ENCODE measurements at regions not wholly inside any gene's neighbourhood (a gene's known extent, or its start where the extent isn't known, plus 50 kb on each side); places are given as distances from the start of the nearest gene placed in this dataset.

DNA sequence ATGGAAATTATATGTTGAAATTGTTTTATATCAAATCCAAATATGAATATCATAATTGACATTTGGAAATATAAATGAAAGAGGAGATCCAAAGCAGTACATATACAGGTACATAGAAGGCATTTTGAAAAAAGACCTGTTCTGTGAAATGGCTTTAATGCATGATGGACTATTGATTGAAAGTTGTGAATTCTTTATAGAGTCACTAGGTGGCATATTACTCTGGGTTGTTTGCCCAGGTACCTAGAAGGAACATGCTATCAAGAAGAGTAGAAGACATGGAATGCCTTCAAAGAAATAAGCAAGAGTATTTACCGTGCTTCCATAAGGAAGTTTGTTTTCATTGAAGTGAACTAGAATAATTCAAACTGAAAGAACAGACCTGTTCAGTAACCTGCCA lies 160.0 kb upstream of the ANK3 start:
- DNase-seq (ENCODE audit: low read depth): peak; percentile 53
- H3K4me3 ChIP-seq (replicated peaks; ENCODE audit: low read depth, low read length): no peak overlapping the region
- TF ChIP-seq, protein P1, sequence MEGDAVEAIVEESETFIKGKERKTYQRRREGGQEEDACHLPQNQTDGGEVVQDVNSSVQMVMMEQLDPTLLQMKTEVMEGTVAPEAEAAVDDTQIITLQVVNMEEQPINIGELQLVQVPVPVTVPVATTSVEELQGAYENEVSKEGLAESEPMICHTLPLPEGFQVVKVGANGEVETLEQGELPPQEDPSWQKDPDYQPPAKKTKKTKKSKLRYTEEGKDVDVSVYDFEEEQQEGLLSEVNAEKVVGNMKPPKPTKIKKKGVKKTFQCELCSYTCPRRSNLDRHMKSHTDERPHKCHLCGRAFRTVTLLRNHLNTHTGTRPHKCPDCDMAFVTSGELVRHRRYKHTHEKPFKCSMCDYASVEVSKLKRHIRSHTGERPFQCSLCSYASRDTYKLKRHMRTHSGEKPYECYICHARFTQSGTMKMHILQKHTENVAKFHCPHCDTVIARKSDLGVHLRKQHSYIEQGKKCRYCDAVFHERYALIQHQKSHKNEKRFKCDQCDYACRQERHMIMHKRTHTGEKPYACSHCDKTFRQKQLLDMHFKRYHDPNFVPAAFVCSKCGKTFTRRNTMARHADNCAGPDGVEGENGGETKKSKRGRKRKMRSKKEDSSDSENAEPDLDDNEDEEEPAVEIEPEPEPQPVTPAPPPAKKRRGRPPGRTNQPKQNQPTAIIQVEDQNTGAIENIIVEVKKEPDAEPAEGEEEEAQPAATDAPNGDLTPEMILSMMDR (IDR thresholded peaks at IDR 0.05; ENCODE audit: low read length, missing control alignments): peak; percentile 47

DNA sequence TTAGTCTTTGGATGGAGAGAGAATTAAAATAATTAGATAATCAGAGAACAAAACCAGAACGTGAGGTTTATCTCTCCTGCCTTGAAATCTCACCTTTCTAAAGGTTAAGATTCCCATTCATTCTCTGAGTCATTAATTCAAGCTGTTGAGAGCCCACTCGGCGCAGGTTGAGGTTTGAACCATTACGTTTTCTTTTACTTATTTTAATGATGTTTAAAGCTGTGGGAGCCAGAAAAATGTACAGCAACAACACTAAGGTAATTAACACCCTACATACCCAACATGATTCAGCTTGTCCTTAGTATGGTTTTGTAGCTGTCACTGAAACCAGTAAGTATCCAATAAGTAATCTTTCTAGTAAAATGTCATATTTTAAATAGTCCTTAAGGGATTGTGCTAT lies 153.0 kb upstream of the ANK3 start:
- H3K4me3 ChIP-seq (replicated peaks; ENCODE audit: low read depth, low read length): no peak overlapping the region
- TF ChIP-seq, protein P1 (IDR thresholded peaks at IDR 0.05; ENCODE audit: low read length, missing control alignments): no peak
- no peak for DNase-seq (ENCODE audit: low read depth)

DNA sequence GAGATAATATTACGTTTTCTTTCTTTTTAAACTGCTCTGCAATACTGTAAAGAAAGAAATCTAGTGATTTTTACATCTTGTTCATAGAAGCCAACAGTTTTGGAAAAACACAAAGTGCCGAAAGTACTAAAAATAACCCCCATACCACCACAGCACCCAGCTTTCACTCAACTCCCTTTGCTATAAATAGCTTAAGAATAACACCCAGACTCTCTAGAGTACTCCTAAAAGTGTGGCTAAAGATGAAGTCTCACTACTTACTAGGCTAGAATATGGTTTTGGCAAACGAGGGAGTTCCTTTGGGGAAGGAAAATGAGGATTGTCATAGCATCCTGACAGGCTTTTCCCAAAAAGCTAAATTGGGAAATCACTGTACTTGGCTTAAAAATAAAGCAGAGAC lies 151.8 kb upstream of the ANK3 start:
- no peak for DNase-seq (ENCODE audit: low read depth)
- H3K4me3 ChIP-seq (replicated peaks; ENCODE audit: low read depth, low read length): no peak overlapping the region
- TF ChIP-seq, protein P1 (IDR thresholded peaks at IDR 0.05; ENCODE audit: low read length, missing control alignments): no peak

DNA sequence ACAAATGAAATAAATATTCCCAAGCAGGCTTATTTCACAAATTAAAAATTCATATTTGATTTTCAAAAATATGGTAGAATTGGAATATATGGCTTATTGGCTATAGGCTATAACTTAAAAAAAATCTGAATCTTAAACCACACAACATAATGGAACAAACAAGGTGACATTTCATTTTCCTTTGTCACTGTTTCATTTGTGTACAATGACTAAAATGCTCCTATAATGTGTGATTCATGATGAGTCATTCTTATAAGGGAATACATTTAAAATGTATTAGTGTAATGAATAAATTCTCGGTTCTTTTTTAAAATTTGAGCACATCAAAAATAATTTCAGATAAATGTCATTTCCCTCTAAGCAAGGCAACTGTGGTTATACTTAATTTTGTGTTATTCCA lies 148.0 kb upstream of the ANK3 start:
- TF ChIP-seq, protein P1 (IDR thresholded peaks at IDR 0.05; ENCODE audit: low read length, missing control alignments): no peak
- no peak overlapping the region for H3K4me3 ChIP-seq (replicated peaks; ENCODE audit: low read depth, low read length)
- no peak for DNase-seq (ENCODE audit: low read depth)

DNA sequence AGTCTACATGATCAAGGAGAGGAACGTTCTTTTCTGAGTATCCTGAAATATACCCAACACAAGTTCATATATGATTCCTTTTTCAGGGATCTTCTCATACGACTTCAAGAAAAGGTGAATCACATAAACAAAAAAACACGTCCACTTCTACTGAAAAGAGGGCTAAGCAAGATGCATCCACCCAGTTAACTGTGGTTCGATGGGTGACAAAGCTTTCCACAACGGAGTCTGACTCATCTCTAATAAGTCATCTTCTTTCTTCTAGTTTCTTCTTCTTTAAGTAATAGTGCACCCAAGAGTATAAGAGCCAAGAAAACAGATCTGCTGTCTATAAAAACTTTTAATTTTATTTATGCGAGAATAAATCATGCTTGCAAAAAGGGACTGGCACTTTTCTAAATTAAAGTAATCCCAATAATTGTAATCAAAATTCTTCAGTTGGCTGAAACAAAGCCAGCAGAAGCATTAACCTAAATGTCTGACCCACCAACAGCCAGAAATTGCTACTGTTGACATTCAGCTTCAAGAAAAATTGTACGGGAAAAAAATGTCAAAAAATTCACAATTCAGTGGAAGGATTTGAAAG lies 146.9 kb upstream of the ANK3 start:
- H3K4me3 ChIP-seq (replicated peaks; ENCODE audit: low read depth, low read length): no peak overlapping the region
- DNase-seq (ENCODE audit: low read depth): peak; percentile 28
- TF ChIP-seq, protein P1 (IDR thresholded peaks at IDR 0.05; ENCODE audit: low read length, missing control alignments): no peak

DNA sequence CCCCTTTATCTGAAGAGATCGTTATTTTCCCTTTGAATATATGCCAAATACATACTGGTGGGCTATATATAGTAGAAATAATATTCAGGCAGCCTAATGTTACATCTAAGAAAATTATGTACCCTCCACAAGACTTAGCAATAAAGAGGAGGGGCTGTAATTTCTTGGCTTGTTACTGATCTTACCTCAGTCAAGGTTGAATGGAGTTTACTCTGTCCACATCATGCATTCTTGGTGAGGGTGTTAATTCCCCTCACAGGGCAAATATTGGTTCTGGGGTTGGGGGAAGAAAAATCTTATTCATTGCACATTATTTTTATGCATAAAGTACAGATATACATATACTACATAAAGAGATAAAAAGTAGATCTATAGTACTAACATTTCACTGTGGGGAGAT lies 145.8 kb upstream of the ANK3 start:
- TF ChIP-seq, protein P1 (IDR thresholded peaks at IDR 0.05; ENCODE audit: low read length, missing control alignments): no peak
- DNase-seq (ENCODE audit: low read depth): no peak
- no peak overlapping the region for H3K4me3 ChIP-seq (replicated peaks; ENCODE audit: low read depth, low read length)

DNA sequence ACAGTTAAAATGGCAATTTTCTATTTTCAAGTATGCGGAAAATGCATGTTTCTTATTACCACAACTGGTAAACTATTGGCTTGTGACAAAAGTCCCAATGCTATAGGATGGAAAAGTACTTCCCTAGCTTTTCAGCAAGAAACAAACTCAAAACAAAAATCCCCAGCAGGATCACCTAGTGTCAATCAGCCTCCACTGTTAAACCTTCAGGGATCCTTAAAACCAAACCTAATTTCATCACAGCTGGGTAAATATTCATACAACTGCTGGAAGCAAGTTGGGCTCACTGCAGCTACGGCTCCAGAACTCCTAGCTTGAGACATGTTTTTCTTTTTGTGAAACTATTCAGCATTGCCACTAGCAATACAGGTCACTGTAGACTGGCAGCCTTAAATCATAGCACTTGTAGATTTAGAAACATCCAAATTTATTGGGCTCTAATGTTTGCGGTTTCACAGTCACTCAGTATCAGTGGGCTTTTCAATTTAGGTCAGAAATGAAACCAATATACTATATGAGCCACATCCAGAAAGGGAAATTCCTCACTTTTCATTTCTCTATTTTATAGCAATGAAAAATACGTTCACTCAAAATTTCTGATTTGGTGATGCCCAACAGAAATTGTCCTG lies 145.2 kb upstream of the ANK3 start:
- no peak for DNase-seq (ENCODE audit: low read depth)
- H3K4me3 ChIP-seq (replicated peaks; ENCODE audit: low read depth, low read length): no peak overlapping the region
- TF ChIP-seq, protein P1 (IDR thresholded peaks at IDR 0.05; ENCODE audit: low read length, missing control alignments): no peak

Data from fibroblast of pulmonary artery (primary cell).